Midbrain (tissue), 1 donor: ENCODE measurements at regions not wholly inside any gene's neighbourhood (a gene's known extent, or its start where the extent isn't known, plus 50 kb on each side); places are given as distances from the start of the nearest gene placed in this dataset.

Experiments
- DNase-seq: peaks from one replicate; lab custom pipeline; 2025; lab: John Stamatoyannopoulos, UW

- DNase-seq: no peak
Measured at GRCh38 chr12:74985986-74986319, 223.7 kb downstream of the KCNC2 start.

GRCh38 chr12:74988156-74988555 lies 221.5 kb downstream of the KCNC2 start:
- no peak for DNase-seq
